ENCODE measurements at regions not wholly inside any gene's neighbourhood (a gene's known extent, or its start where the extent isn't known, plus 50 kb on each side); places are given as distances from the start of the nearest gene placed in this dataset.

DNA sequence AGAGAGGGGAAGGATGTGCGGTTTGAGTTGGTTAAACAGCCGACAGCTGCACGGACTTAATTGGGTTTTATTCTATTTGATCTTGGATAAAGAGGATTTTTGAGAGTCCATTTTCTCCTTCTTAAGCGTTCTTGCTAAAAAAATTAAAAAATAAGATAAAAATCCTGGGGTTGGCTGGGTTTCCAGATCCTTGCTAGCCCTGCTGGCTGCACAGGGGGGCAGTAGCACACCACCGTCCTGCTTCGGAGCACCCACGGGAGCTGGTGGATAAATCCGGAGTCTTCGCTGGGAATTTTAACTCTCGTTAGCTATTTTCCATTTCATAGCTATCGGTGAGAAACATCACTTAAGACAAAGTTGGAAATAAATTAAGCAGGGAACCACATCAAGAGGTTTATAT lies 792.0 kb downstream of the TYW1 start:
- Histone ChIP-seq H3K27me3 (ENCODE audit: control insufficient read depth, insufficient read depth, low read length) (no peaks in the 10 kb centered on the region), H3K4me3 (ENCODE audit: low read depth, low read length) (no peak overlapping the region), H3K36me3 (ENCODE audit: control insufficient read depth, insufficient read depth, low read length) (no peaks in the 10 kb centered on the region)
- FAIRE-seq (no peak), DNase-seq (ENCODE audit: low read depth) (no peak)
- TF ChIP-seq, protein P1, sequence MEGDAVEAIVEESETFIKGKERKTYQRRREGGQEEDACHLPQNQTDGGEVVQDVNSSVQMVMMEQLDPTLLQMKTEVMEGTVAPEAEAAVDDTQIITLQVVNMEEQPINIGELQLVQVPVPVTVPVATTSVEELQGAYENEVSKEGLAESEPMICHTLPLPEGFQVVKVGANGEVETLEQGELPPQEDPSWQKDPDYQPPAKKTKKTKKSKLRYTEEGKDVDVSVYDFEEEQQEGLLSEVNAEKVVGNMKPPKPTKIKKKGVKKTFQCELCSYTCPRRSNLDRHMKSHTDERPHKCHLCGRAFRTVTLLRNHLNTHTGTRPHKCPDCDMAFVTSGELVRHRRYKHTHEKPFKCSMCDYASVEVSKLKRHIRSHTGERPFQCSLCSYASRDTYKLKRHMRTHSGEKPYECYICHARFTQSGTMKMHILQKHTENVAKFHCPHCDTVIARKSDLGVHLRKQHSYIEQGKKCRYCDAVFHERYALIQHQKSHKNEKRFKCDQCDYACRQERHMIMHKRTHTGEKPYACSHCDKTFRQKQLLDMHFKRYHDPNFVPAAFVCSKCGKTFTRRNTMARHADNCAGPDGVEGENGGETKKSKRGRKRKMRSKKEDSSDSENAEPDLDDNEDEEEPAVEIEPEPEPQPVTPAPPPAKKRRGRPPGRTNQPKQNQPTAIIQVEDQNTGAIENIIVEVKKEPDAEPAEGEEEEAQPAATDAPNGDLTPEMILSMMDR (IDR thresholded peaks at IDR 0.05; ENCODE audit: insufficient read depth, low read length, severe bottlenecking): no peak

DNA sequence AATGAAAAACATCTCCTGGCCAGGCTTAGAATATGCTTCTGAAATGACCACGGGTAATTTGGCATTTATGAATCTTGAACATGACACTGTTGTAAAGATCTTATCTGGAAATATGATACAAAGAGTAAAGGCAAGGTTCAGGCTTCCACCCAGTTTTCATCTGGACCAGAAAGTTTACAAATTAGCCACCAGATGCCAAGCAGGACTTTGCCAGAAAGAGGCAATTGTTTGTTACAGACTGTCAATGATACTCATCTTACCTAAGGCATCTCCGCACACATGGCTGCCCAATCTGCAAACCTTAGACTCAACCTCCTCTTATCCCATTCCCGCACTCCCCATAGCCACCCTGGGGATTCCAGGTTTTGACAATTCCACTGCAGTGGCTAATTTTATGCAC lies 795.3 kb downstream of the TYW1 start:
- peak; percentile 64 for FAIRE-seq

DNA sequence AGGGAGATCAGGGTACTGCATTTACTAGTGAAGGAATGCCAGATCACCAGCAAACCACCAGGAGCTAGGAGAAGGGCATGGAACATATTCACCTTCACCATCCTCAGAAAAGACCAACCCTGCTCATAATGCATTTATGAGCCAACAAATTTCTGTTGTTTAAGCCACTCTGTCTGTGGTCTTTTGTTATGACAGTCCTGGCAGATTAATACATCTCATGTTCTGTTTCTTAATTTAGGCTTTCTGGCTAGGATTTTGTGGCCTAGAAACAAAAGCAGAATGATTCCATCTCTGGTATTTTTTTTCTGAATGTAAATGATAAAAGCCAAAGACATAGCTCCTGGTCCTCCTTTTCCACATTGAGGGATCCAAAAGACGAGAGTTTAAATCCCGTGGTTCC lies 797.9 kb downstream of the TYW1 start:
- TF ChIP-seq, protein P1 (IDR thresholded peaks at IDR 0.05; ENCODE audit: insufficient read depth, low read length, severe bottlenecking): no peak
- no peak overlapping the region for H3K4me3 ChIP-seq (ENCODE audit: low read depth, low read length)
- H3K36me3 ChIP-seq (ENCODE audit: control insufficient read depth, insufficient read depth, low read length): no peaks in the 10 kb centered on the region
- H3K27me3 ChIP-seq (ENCODE audit: control insufficient read depth, insufficient read depth, low read length): no peaks in the 10 kb centered on the region
- FAIRE-seq: peak; percentile 40
- DNase-seq (ENCODE audit: low read depth): no peak

More for the DNA sequence above, 795.3 kb downstream of the TYW1 start:
- Histone ChIP-seq H3K27me3 (ENCODE audit: control insufficient read depth, insufficient read depth, low read length) (no peaks in the 10 kb centered on the region), H3K4me3 (ENCODE audit: low read depth, low read length) (no peak overlapping the region), H3K36me3 (ENCODE audit: control insufficient read depth, insufficient read depth, low read length) (no peaks in the 10 kb centered on the region)
- TF ChIP-seq, protein P1 (IDR thresholded peaks at IDR 0.05; ENCODE audit: insufficient read depth, low read length, severe bottlenecking): no peak
- DNase-seq (ENCODE audit: low read depth): no peak

DNA sequence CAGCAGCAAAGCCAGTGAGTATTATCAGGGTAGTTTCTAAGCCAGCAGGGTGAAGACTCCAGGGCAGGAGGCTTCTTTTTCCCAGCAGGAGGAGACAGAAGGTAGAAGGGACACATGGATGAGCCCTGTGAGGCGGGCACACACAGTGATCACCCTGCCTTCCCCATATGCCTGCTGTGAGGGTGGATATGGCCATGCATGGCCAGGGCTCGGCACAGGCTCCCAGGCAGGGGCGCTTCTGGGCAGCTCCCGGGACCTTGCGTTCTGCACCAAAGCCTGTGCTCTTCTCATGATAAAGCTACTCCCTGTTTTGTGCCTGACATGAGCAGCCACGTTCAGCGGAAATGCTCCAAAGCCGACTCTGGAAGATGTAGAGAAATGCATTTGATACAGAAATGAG lies 807.2 kb downstream of the TYW1 start:
- DNase-seq (ENCODE audit: low read depth) (no peak), FAIRE-seq (no peak)
- H3K4me3 ChIP-seq (ENCODE audit: low read depth, low read length): no peak overlapping the region
- TF ChIP-seq, protein P1 (IDR thresholded peaks at IDR 0.05; ENCODE audit: insufficient read depth, low read length, severe bottlenecking): no peak
- H3K36me3 ChIP-seq (ENCODE audit: control insufficient read depth, insufficient read depth, low read length): no peaks in the 10 kb centered on the region
- H3K27me3 ChIP-seq (ENCODE audit: control insufficient read depth, insufficient read depth, low read length): no peaks in the 10 kb centered on the region

DNA sequence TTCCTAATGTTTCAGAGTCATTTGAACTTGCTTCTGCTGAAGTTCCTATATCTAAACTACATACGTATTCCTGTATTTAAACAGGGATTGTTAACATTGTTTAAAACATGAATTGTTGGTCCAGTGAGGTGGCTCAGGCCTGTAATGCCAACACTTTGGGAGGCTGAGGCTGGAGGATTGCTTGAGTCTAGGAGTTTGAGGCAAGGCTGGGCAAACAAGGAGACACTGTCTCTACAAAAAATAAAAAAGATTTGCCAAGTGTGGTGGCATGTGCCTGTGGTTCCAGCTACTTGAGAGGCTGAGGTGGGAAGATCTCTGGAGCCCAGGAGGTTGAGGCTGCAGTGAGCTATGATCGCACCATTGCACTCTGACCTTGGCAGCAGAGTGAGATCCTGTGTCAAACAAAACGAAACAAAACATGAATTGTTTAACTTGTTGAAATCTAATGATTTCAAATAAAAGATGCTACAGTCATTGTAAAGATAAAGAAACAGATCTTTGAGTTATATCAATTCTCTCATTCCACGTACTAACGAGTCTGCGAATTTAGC lies 809.4 kb downstream of the TYW1 start:
- TF ChIP-seq, protein P1 (IDR thresholded peaks at IDR 0.05; ENCODE audit: insufficient read depth, low read length, severe bottlenecking): no peak
- no peaks in the 10 kb centered on the region for H3K36me3 ChIP-seq (ENCODE audit: control insufficient read depth, insufficient read depth, low read length)
- DNase-seq (ENCODE audit: low read depth): no peak
- no peak overlapping the region for H3K4me3 ChIP-seq (ENCODE audit: low read depth, low read length)
- FAIRE-seq: no peak
- H3K27me3 ChIP-seq (ENCODE audit: control insufficient read depth, insufficient read depth, low read length): no peaks in the 10 kb centered on the region

DNA sequence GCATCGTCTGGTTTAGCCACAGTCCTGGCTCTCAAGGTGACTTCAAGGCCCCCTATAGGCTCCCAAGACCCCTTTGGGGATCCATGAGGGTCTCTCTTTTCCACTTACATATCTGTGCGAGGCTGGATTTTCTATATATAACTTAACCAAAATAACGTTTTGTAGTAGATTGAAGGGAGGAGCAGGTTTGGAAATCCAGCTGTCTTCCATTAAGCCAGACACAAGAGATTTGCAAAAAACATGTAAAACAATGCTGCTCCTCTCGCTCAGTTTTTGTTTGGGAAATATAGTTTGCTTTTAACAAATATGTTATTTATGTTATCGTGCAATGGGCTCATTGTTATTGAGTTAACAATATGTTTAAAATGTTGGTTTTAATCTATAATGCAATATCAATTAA lies 811.2 kb downstream of the TYW1 start:
- no peaks in the 10 kb centered on the region for H3K36me3 ChIP-seq (ENCODE audit: control insufficient read depth, insufficient read depth, low read length)
- no peak for DNase-seq (ENCODE audit: low read depth)
- no peak for FAIRE-seq
- TF ChIP-seq, protein P1 (IDR thresholded peaks at IDR 0.05; ENCODE audit: insufficient read depth, low read length, severe bottlenecking): no peak
- no peak overlapping the region for H3K4me3 ChIP-seq (ENCODE audit: low read depth, low read length)
- no peaks in the 10 kb centered on the region for H3K27me3 ChIP-seq (ENCODE audit: control insufficient read depth, insufficient read depth, low read length)
